ENCODE measurements at regions not wholly inside any gene's neighbourhood (a gene's known extent, or its start where the extent isn't known, plus 50 kb on each side); places are given as distances from the start of the nearest gene placed in this dataset.
"Not testable (repeated sequence)": the region's sequence is repeated elsewhere in the genome, so short reads cannot be mapped to it uniquely, and the experiment has no call there.

- H3K4me1 ChIP-seq; H3K27ac ChIP-seq; H3K27me3 ChIP-seq; H3K4me3 ChIP-seq; H3K36me3 ChIP-seq; intact Hi-C loops (cut with DNase I; ENCODE audit: low total_unique reads); H3K9me3 ChIP-seq; DNase-seq: not testable (repeated sequence)
Measured at GRCh38 chr15:34528055-34528754, 55.2 kb downstream of the GOLGA8B start.

GRCh38 chr15:34527641-34528040 lies 55.8 kb downstream of the GOLGA8B start:
- intact Hi-C loops (cut with DNase I; ENCODE audit: low total_unique reads); DNase-seq; H3K27me3 ChIP-seq; H3K4me1 ChIP-seq; H3K27ac ChIP-seq; H3K4me3 ChIP-seq; H3K9me3 ChIP-seq; H3K36me3 ChIP-seq: not testable (repeated sequence)

- H3K36me3 ChIP-seq; intact Hi-C loops (cut with DNase I; ENCODE audit: low total_unique reads); H3K27ac ChIP-seq; DNase-seq; H3K27me3 ChIP-seq; H3K9me3 ChIP-seq; H3K4me1 ChIP-seq; H3K4me3 ChIP-seq: not testable (repeated sequence)
Measured at GRCh38 chr15:34523849-34524248, 59.6 kb downstream of the GOLGA8B start.

- DNase-seq; H3K4me3 ChIP-seq; H3K36me3 ChIP-seq; H3K4me1 ChIP-seq; H3K9me3 ChIP-seq; H3K27me3 ChIP-seq; intact Hi-C loops (cut with DNase I; ENCODE audit: low total_unique reads); H3K27ac ChIP-seq: not testable (repeated sequence)
Measured at GRCh38 chr15:34522601-34523000, 60.9 kb downstream of the GOLGA8B start.

- DNase-seq; intact Hi-C loops (cut with DNase I; ENCODE audit: low total_unique reads); H3K9me3 ChIP-seq; H3K4me1 ChIP-seq; H3K36me3 ChIP-seq; H3K27ac ChIP-seq; H3K4me3 ChIP-seq; H3K27me3 ChIP-seq: not testable (repeated sequence)
Measured at GRCh38 chr15:34521802-34522485, 61.5 kb downstream of the GOLGA8B start.

- no peak for TF ChIP-seq CTCF (IDR thresholded peaks at IDR 0.05)
- Histone ChIP-seq H3K9me3 (no peaks in the 10 kb centered on the region), H3K36me3 (no peaks in the 10 kb centered on the region), H3K4me3 (no peak overlapping the region), H3K4me1 (no peaks in the 10 kb centered on the region), H3K27ac (no peak overlapping the region), H3K27me3 (no peaks in the 10 kb centered on the region)
- DNase-seq, result no peak
- intact Hi-C loops (cut with DNase I; ENCODE audit: low total_unique reads), result no loop called here
Measured at GRCh38 chr15:34520566-34520965, 62.9 kb downstream of the GOLGA8B start.

GRCh38 chr15:34520010-34520409 lies 63.4 kb downstream of the GOLGA8B start:
- H3K4me3 ChIP-seq; H3K36me3 ChIP-seq; intact Hi-C loops (cut with DNase I; ENCODE audit: low total_unique reads); H3K9me3 ChIP-seq; H3K4me1 ChIP-seq; H3K27ac ChIP-seq; H3K27me3 ChIP-seq; DNase-seq: not testable (repeated sequence)

GRCh38 chr15:34514251-34514670 lies 69.2 kb downstream of the GOLGA8B start:
- H3K9me3 ChIP-seq, result no peaks in the 10 kb centered on the region
- peak; percentile 23 to 47 for DNase-seq
- H3K36me3 ChIP-seq, result no peaks in the 10 kb centered on the region
- intact Hi-C loops (cut with DNase I; ENCODE audit: low total_unique reads), result no loop called here
- H3K27ac ChIP-seq, result peak overlapping the region; percentile 79 to 82
- H3K4me1 ChIP-seq, result peaks cover 0 to 5% of the 10 kb centered on the region in 2 donors
- no peak for TF ChIP-seq CTCF (IDR thresholded peaks at IDR 0.05)
- TF ChIP-seq POLR2A (IDR thresholded peaks at IDR 0.05), result no peak
- no peaks in the 10 kb centered on the region for H3K27me3 ChIP-seq
- H3K4me3 ChIP-seq, result peak overlapping the region; percentile 58 to 89
